Kidney epithelial cell (primary cell): ENCODE measurements at regions not wholly inside any gene's neighbourhood (a gene's known extent, or its start where the extent isn't known, plus 50 kb on each side); places are given as distances from the start of the nearest gene placed in this dataset.
"Not testable (repeated sequence)": the region's sequence is repeated elsewhere in the genome, so short reads cannot be mapped to it uniquely, and the experiment has no call there.

Experiments used
- DNase-seq: peaks from one replicate; pipeline ENCODE4 v3.0.0-alpha.2; 2010; ENCODE audit warnings: low read depth
- H3K27me3 ChIP-seq: 2 replicates; pipeline ENCODE4 v1.6.0; 2011; ENCODE audit warnings: low read length; ENCODE audit not compliant: control insufficient read depth, insufficient read depth
- H3K36me3 ChIP-seq: 2 replicates; pipeline ENCODE4 v1.5.1; 2011; ENCODE audit warnings: low read length; ENCODE audit not compliant: control insufficient read depth, insufficient read depth
- H3K4me3 ChIP-seq: 2 replicates; pipeline ENCODE4 v1.5.1; 2011; ENCODE audit warnings: low read depth, mild to moderate bottlenecking, control low read depth, low read length
- CTCF ChIP-seq: IDR thresholded peaks from 2 replicates; pipeline ENCODE4 v1.5.1; 2011; ENCODE audit warnings: mild to moderate bottlenecking, moderate library complexity, low read length, control low read depth, inconsistent platforms; ENCODE audit not compliant: insufficient read depth, poor library complexity, severe bottlenecking

- peak; percentile 67 for TF ChIP-seq CTCF
- H3K36me3 ChIP-seq, H3K4me3 ChIP-seq, H3K27me3 ChIP-seq, DNase-seq: not testable (repeated sequence)
Observed at GRCh38 chr3:156043832-156044633, 76.3 kb upstream of the KCNAB1 start.

- H3K27me3 ChIP-seq = no peaks in the 10 kb centered on the region
- DNase-seq = no peak
- H3K4me3 ChIP-seq = no peak overlapping the region
- TF ChIP-seq CTCF = no peak
- H3K36me3 ChIP-seq = no peaks in the 10 kb centered on the region
Observed at GRCh38 chr3:156044634-156044975, 75.8 kb upstream of the KCNAB1 start.

GRCh38 chr3:156048483-156048882 lies 71.9 kb upstream of the KCNAB1 start:
- H3K27me3 ChIP-seq, H3K4me3 ChIP-seq, H3K36me3 ChIP-seq, DNase-seq: not testable (repeated sequence)

- TF ChIP-seq CTCF = no peak
- Histone ChIP-seq H3K36me3 (no peaks in the 10 kb centered on the region), H3K4me3 (no peak overlapping the region), H3K27me3 (no peaks in the 10 kb centered on the region)
- DNase-seq = no peak
Observed at GRCh38 chr3:156050918-156051317, 69.5 kb upstream of the KCNAB1 start.

- Histone ChIP-seq H3K27me3 (no peaks in the 10 kb centered on the region), H3K36me3 (no peaks in the 10 kb centered on the region), H3K4me3 (no peak overlapping the region)
- no peak for TF ChIP-seq CTCF
- no peak for DNase-seq
Observed at GRCh38 chr3:156051651-156052050, 68.7 kb upstream of the KCNAB1 start.

- no peak overlapping the region for H3K4me3 ChIP-seq
- no peaks in the 10 kb centered on the region for H3K36me3 ChIP-seq
- DNase-seq = no peak
- no peak for TF ChIP-seq CTCF
- no peaks in the 10 kb centered on the region for H3K27me3 ChIP-seq
Observed at GRCh38 chr3:156052115-156052514, 68.3 kb upstream of the KCNAB1 start.
